HepG2 (cell line): ENCODE measurements at regions not wholly inside any gene's neighbourhood (a gene's known extent, or its start where the extent isn't known, plus 50 kb on each side); places are given as distances from the start of the nearest gene placed in this dataset.

Experiments
- SOX6 ChIP-seq, 2 experiments: fragments of 450-650 bp in 1 of 2; sonication (generic) in 1 of 2; formaldehyde crosslinking in 1 of 2; IDR thresholded peaks; 2 replicates each; pipeline versions ENCODE4 v1.4.0 to v1.6.1; 2017 to 2020; ENCODE audit warnings: antibody characterized with exemption in 1 of 2, mild to moderate bottlenecking in 1 of 2, missing genetic modification reagents in 1 of 2
- THYN1 ChIP-seq: sonication (generic); formaldehyde crosslinking; IDR thresholded peaks from 2 replicates; pipeline ENCODE4 v1.8.1; 2023; ENCODE audit warnings: low read depth, mild to moderate bottlenecking, moderate library complexity, missing genetic modification reagents, borderline replicate concordance
- ZNF317 ChIP-seq: sonication (generic); formaldehyde crosslinking; IDR thresholded peaks from 2 replicates; pipeline ENCODE4 v1.5.0; 2020; ENCODE audit warnings: mild to moderate bottlenecking, missing genetic modification reagents
- ZNF776 ChIP-seq: sonication (generic); formaldehyde crosslinking; IDR thresholded peaks from 2 replicates; pipeline ENCODE4 v1.4.0; 2020; ENCODE audit warnings: mild to moderate bottlenecking, missing genetic modification reagents

GRCh38 chr11:23769214-23769613 is 727.6 kb upstream of the LUZP2 start:
- TF ChIP-seq ZNF317 (CRISPR knock-in tag) (no peak), ZNF776 (CRISPR knock-in tag) (no peak), THYN1 (CRISPR knock-in tag) (no peak), SOX6 (IDR thresholded peaks at IDR 0.05) (no peak), SOX6 (CRISPR knock-in tag; IDR thresholded peaks at IDR 0.05) (no peak)
